ENCODE measurements at regions not wholly inside any gene's neighbourhood (a gene's known extent, or its start where the extent isn't known, plus 50 kb on each side); places are given as distances from the start of the nearest gene placed in this dataset.

GRCh38 chr3:174342171-174342570 is 517.0 kb upstream of the NAALADL2 start:
- Histone ChIP-seq H3K4me1 (ENCODE audit: insufficient read depth, low read length) (no peaks in the 10 kb centered on the region), H2AFZ (ENCODE audit: low read length) (no peak overlapping the region), H3K4me2 (ENCODE audit: insufficient read depth, low read length) (no peak overlapping the region), H4K20me1 (ENCODE audit: insufficient read depth, low read length) (no peaks in the 10 kb centered on the region), H3K27ac (ENCODE audit: low read depth, low read length) (no peak overlapping the region), H3K79me2 (ENCODE audit: insufficient read depth, low read length) (no peaks in the 10 kb centered on the region), H3K27me3 (ENCODE audit: insufficient read depth, low read length) (no peaks in the 10 kb centered on the region), H3K4me3 (ENCODE audit: insufficient read depth, low read length) (no peak overlapping the region), H3K9me3 (ENCODE audit: low read depth, low read length) (no peaks in the 10 kb centered on the region), H3K36me3 (ENCODE audit: insufficient read depth, low read length) (no peaks in the 10 kb centered on the region)
- no peak for TF ChIP-seq CTCF (IDR thresholded peaks at IDR 0.05; ENCODE audit: extremely low read depth, low read depth, low read length)
- no peak for DNase-seq (ENCODE audit: insufficient read length, low spot score, missing footprints)

- no peak overlapping the region for H3K27ac ChIP-seq (ENCODE audit: low read depth, low read length)
- no peak overlapping the region for H3K4me2 ChIP-seq (ENCODE audit: insufficient read depth, low read length)
- no peaks in the 10 kb centered on the region for H3K27me3 ChIP-seq (ENCODE audit: insufficient read depth, low read length)
- peak overlapping the region; percentile 1 for H2AFZ ChIP-seq (ENCODE audit: low read length)
- H4K20me1 ChIP-seq (ENCODE audit: insufficient read depth, low read length): no peaks in the 10 kb centered on the region
- H3K4me1 ChIP-seq (ENCODE audit: insufficient read depth, low read length): no peaks in the 10 kb centered on the region
- H3K79me2 ChIP-seq (ENCODE audit: insufficient read depth, low read length): no peaks in the 10 kb centered on the region
- no peaks in the 10 kb centered on the region for H3K36me3 ChIP-seq (ENCODE audit: insufficient read depth, low read length)
- no peak overlapping the region for H3K4me3 ChIP-seq (ENCODE audit: insufficient read depth, low read length)
- TF ChIP-seq CTCF (IDR thresholded peaks at IDR 0.05; ENCODE audit: extremely low read depth, low read depth, low read length): no peak
- no peaks in the 10 kb centered on the region for H3K9me3 ChIP-seq (ENCODE audit: low read depth, low read length)
- DNase-seq (ENCODE audit: insufficient read length, low spot score, missing footprints): no peak
These were observed 516.1 kb upstream of the NAALADL2 start for GRCh38 chr3:174342941-174343501.

GRCh38 chr3:174346141-174346540 is 513.0 kb upstream of the NAALADL2 start:
- no peak for TF ChIP-seq CTCF (IDR thresholded peaks at IDR 0.05; ENCODE audit: extremely low read depth, low read depth, low read length)
- no peak overlapping the region for H3K4me3 ChIP-seq (ENCODE audit: insufficient read depth, low read length)
- H3K27me3 ChIP-seq (ENCODE audit: insufficient read depth, low read length): no peaks in the 10 kb centered on the region
- H3K9me3 ChIP-seq (ENCODE audit: low read depth, low read length): no peaks in the 10 kb centered on the region
- no peak overlapping the region for H3K4me2 ChIP-seq (ENCODE audit: insufficient read depth, low read length)
- no peak for DNase-seq (ENCODE audit: insufficient read length, low spot score, missing footprints)
- H3K79me2 ChIP-seq (ENCODE audit: insufficient read depth, low read length): no peaks in the 10 kb centered on the region
- H3K36me3 ChIP-seq (ENCODE audit: insufficient read depth, low read length): no peaks in the 10 kb centered on the region
- H3K27ac ChIP-seq (ENCODE audit: low read depth, low read length): no peak overlapping the region
- H4K20me1 ChIP-seq (ENCODE audit: insufficient read depth, low read length): no peaks in the 10 kb centered on the region
- H2AFZ ChIP-seq (ENCODE audit: low read length): no peak overlapping the region
- no peaks in the 10 kb centered on the region for H3K4me1 ChIP-seq (ENCODE audit: insufficient read depth, low read length)

GRCh38 chr3:174346571-174346970 is 512.6 kb upstream of the NAALADL2 start:
- Histone ChIP-seq H3K9me3 (ENCODE audit: low read depth, low read length) (no peaks in the 10 kb centered on the region), H3K27me3 (ENCODE audit: insufficient read depth, low read length) (no peaks in the 10 kb centered on the region), H3K36me3 (ENCODE audit: insufficient read depth, low read length) (no peaks in the 10 kb centered on the region), H3K79me2 (ENCODE audit: insufficient read depth, low read length) (no peaks in the 10 kb centered on the region), H2AFZ (ENCODE audit: low read length) (peak overlapping the region; percentile 51), H3K27ac (ENCODE audit: low read depth, low read length) (no peak overlapping the region), H3K4me3 (ENCODE audit: insufficient read depth, low read length) (no peak overlapping the region), H3K4me1 (ENCODE audit: insufficient read depth, low read length) (no peaks in the 10 kb centered on the region), H3K4me2 (ENCODE audit: insufficient read depth, low read length) (no peak overlapping the region), H4K20me1 (ENCODE audit: insufficient read depth, low read length) (no peaks in the 10 kb centered on the region)
- TF ChIP-seq CTCF (IDR thresholded peaks at IDR 0.05; ENCODE audit: extremely low read depth, low read depth, low read length): no peak
- DNase-seq (ENCODE audit: insufficient read length, low spot score, missing footprints): no peak
